K562 (cell line): ENCODE measurements at regions not wholly inside any gene's neighbourhood (a gene's known extent, or its start where the extent isn't known, plus 50 kb on each side); places are given as distances from the start of the nearest gene placed in this dataset.

Experiments used
- ATAC-seq: fragments of 200-7000 bp; cut with Tn5 transposase; 3 replicates; pipeline ENCODE4 v1.9.1; 2020; ENCODE audit warnings: moderate library complexity
- BruUV-seq: library from RNA; stranded (reverse); fragments of 400-500 nt; replicated peaks from 2 replicates; lab custom pipeline; 2021; lab: Mats Ljungman, UMichigan
- CTCF ChIA-PET: fragments of 300-600 bp; formaldehyde crosslinking; extraction: SDS; loops from one replicate; lab custom pipeline; 2021; ENCODE audit warnings: low intra/inter-chr PET ratio; lab: Yijun Ruan, JAX
- POLR2A ChIA-PET: fragments of 300-600, 350-650 bp; sonication (Branson Sonifier 250); formaldehyde crosslinking; extraction: SDS; loops from one replicate; lab custom pipeline; 2021; ENCODE audit warnings: antibody characterized with exemption, inconsistent platforms; lab: Yijun Ruan, JAX
- DNase-seq, 4 experiments: peaks; one replicate each; pipeline versions ENCODE4 v3.0.0 to v3.0.0-alpha.2; 2011 to 2018; ENCODE audit warnings: low spot score in 3 of 4, mixed read lengths in 3 of 4; ENCODE audit errors: extremely low read depth in 1 of 4
- FAIRE-seq: peaks from 2 replicates; lab custom pipeline; 2011; peaks lifted over from hg19 to GRCh38; lab: Jason Lieb, UNC
- H2AFZ ChIP-seq: 2 replicates; pipeline ENCODE4 v1.6.0; 2011; ENCODE audit warnings: low read depth, low read length, control low read depth, inconsistent platforms
- H3K27ac ChIP-seq: fragments of 200-600 bp; 3 replicates; pipeline ENCODE4 v1.8.0; 2011; ENCODE audit warnings: low read depth, mild to moderate bottlenecking, control low read depth, inconsistent platforms, low read length, moderate library complexity, mixed read lengths; ENCODE audit errors: extremely low read depth
- H3K27me3 ChIP-seq, 2 experiments: fragments of 300-600 bp in 1 of 2; 2 replicates in 1 of 2; 3 replicates in 1 of 2; pipeline versions ENCODE4 v1.6.0 to v1.8.0; 2011; ENCODE audit warnings: inconsistent platforms in 2 of 2, low read length in 2 of 2, mild to moderate bottlenecking in 1 of 2, mixed read lengths in 1 of 2, moderate library complexity in 1 of 2; ENCODE audit not compliant: control insufficient read depth in 2 of 2, insufficient read depth in 2 of 2
- H3K36me3 ChIP-seq: fragments of 300-600 bp; 3 replicates; pipeline ENCODE4 v1.8.0; 2011; ENCODE audit warnings: mild to moderate bottlenecking, low read length, inconsistent platforms; ENCODE audit not compliant: control insufficient read depth, insufficient read depth
- H3K4me1 ChIP-seq, 2 experiments: fragments of 200-600 bp in 1 of 2; replicated peaks in 1 of 2; 2 replicates in 1 of 2; 3 replicates in 1 of 2; pipeline versions ENCODE4 v1.5.1 to v1.8.0; 2011; ENCODE audit warnings: inconsistent platforms in 2 of 2, low read length in 2 of 2, mild to moderate bottlenecking in 1 of 2, mixed read lengths in 1 of 2, moderate library complexity in 1 of 2; ENCODE audit not compliant: control insufficient read depth in 2 of 2, insufficient read depth in 2 of 2
- H3K4me2 ChIP-seq: 2 replicates; pipeline ENCODE4 v1.6.1; 2011; ENCODE audit warnings: low read length, control low read depth, inconsistent platforms, mixed read lengths; ENCODE audit not compliant: insufficient read depth
- H3K4me3 ChIP-seq: fragments of 200-600 bp; sonication (generic), shearing (Covaris generic); 2 replicates; pipeline ENCODE4 v1.5.1; 2016; ENCODE audit warnings: control low read depth, inconsistent platforms
- H3K79me2 ChIP-seq: fragments of 200-600 bp; 3 replicates; pipeline ENCODE4 v1.8.0; 2011; ENCODE audit warnings: low read length, inconsistent platforms; ENCODE audit not compliant: control insufficient read depth, insufficient read depth
- H3K9ac ChIP-seq, 2 experiments: 2 replicates each; pipeline versions ENCODE4 v1.6.0 to v1.6.1; 2011; ENCODE audit warnings: low read depth in 2 of 2, low read length in 2 of 2, control low read depth in 1 of 2, inconsistent platforms in 1 of 2, mild to moderate bottlenecking in 1 of 2, mixed read lengths in 1 of 2; ENCODE audit not compliant: insufficient read depth in 1 of 2
- H3K9me1 ChIP-seq: one replicate; pipeline ENCODE4 v1.6.0; 2011; ENCODE audit warnings: inconsistent platforms, mild to moderate bottlenecking, low read length, moderate library complexity; ENCODE audit not compliant: control insufficient read depth, insufficient read depth
- H3K9me3 ChIP-seq: replicated peaks from 2 replicates; pipeline ENCODE4 v1.5.1; 2011; ENCODE audit warnings: low read depth, low read length, inconsistent platforms; ENCODE audit not compliant: control insufficient read depth, insufficient read depth
- H4K20me1 ChIP-seq: replicated peaks from 2 replicates; pipeline ENCODE4 v1.6.1; 2011; ENCODE audit warnings: low read length, inconsistent platforms, mixed read lengths; ENCODE audit not compliant: control insufficient read depth, insufficient read depth
- CSDE1 ChIP-seq, 2 experiments: fragments of 450-650 bp; IDR thresholded peaks; 2 replicates each; pipeline ENCODE4 v1.6.1; 2016; ENCODE audit warnings: mild to moderate bottlenecking in 1 of 2
- FOXK1 ChIP-seq: sonication (generic); formaldehyde crosslinking; IDR thresholded peaks from 2 replicates; pipeline ENCODE4 v1.8.0; 2022; ENCODE audit warnings: missing genetic modification reagents, mild to moderate bottlenecking, borderline replicate concordance
- HMG20B ChIP-seq: fragments of 250-450 bp; sonication (Bioruptor Pico); IDR thresholded peaks from 2 replicates; pipeline ENCODE4 v1.5.0; 2021; ENCODE audit warnings: mild to moderate bottlenecking
- MCM2 ChIP-seq: fragments of 450-650 bp; IDR thresholded peaks from 2 replicates; pipeline ENCODE4 v1.6.1; 2017; ENCODE audit warnings: low read depth, mild to moderate bottlenecking
- NEUROD1 ChIP-seq: fragments of 150-350 bp; IDR thresholded peaks from 2 replicates; pipeline ENCODE4 v1.6.1; 2014; ENCODE audit warnings: borderline replicate concordance, low read length, low read depth; ENCODE audit not compliant: partially characterized antibody
- NR2C1 ChIP-seq, 2 experiments: fragments of 450-650 bp; IDR thresholded peaks; 2 replicates each; pipeline ENCODE4 v1.6.1; 2017; ENCODE audit warnings: mild to moderate bottlenecking in 2 of 2, antibody characterized with exemption in 1 of 2, inconsistent platforms in 1 of 2, missing compliant biosample characterization in 1 of 2, missing genetic modification characterization in 1 of 2
- POLR2G ChIP-seq: fragments of 200-400 bp; formaldehyde crosslinking; IDR thresholded peaks from 2 replicates; pipeline ENCODE4 v1.6.1; 2017; ENCODE audit warnings: low read depth, mild to moderate bottlenecking, antibody characterized with exemption, low read length, moderate library complexity
- TAF7 ChIP-seq: fragments of 450-650 bp; IDR thresholded peaks from 2 replicates; pipeline ENCODE4 v1.6.1; 2016; ENCODE audit warnings: missing genetic modification characterization, missing compliant biosample characterization
- ZNF212 ChIP-seq: fragments of 450-650 bp; formaldehyde crosslinking; IDR thresholded peaks from 2 replicates; pipeline ENCODE4 v1.4.0; 2020; ENCODE audit warnings: mild to moderate bottlenecking
- ZNF253 ChIP-seq: fragments of 250-450 bp; sonication (Bioruptor Pico); conservative IDR thresholded peaks from 2 replicates; pipeline ENCODE4 v1.6.1; 2021; ENCODE audit warnings: mild to moderate bottlenecking
- ZZZ3 ChIP-seq: fragments of 450-650 bp; IDR thresholded peaks from 2 replicates; pipeline ENCODE4 v1.6.1; 2016; ENCODE audit warnings: antibody characterized with exemption, mild to moderate bottlenecking, moderate library complexity
- WGBS: fragments of 100-300 bp; shearing (Covaris generic); methylation state at CpG from one replicate; pipeline ENCODE4 v1.1.6; 2016; ENCODE audit warnings: low coverage, mixed read lengths; ENCODE audit not compliant: insufficient coverage; ENCODE audit errors: missing lambda C conversion rate; 5-methylcytosine and 5-hydroxymethylcytosine counted together
- in situ Hi-C: fragments of 300-500 bp; cut with MboI; formaldehyde crosslinking; loops from 4 replicates; pipeline ENCODE4 v1.15.0; 2018; ENCODE audit warnings: inconsistent platforms, mixed read lengths
- intact Hi-C: fragments of 100-400 bp; cut with micrococcal nuclease; formaldehyde crosslinking; loops from 2 replicates; pipeline ENCODE4 v1.14.2; 2022
- TF ChIP-seq, protein P1 (sequence below), 2 experiments: fragments of 450-650 bp; IDR thresholded peaks; 2 replicates each; pipeline ENCODE4 v1.6.1; 2018; ENCODE audit warnings: mild to moderate bottlenecking in 2 of 2, low read depth in 1 of 2; ENCODE audit not compliant: partially characterized antibody in 2 of 2
- TF ChIP-seq, protein P2 (sequence below): sonication (generic); formaldehyde crosslinking; IDR thresholded peaks from 2 replicates; pipeline ENCODE4 v1.9.0; 2022; ENCODE audit warnings: mild to moderate bottlenecking, missing genetic modification reagents

DNA sequence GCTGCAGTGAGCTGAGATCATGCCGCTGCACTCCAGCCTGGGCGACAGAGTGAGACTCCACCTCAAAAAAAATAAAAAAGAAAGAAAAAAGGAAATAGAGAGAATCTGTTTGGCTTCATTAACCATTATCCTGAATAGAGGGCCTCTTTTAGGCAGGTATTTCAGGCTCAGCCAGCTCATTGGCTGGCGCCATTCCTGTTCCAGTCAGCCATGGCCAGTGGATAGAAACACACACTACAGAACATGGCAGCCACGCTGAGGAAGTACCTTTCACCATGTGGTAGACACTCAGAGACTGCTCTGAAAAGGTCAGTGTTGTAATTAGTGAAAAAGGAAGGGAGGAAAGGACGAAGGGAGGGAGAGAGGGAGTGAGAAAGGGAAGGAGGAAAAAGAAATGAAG lies 340.0 kb upstream of the ACTBL2 start:
- Histone ChIP-seq H3K27me3 (no peaks in the 10 kb centered on the region), H3K36me3 (no peaks in the 10 kb centered on the region), H3K4me1 (no peaks in the 10 kb centered on the region), H3K4me3 (no peak overlapping the region), H3K9ac (no peak overlapping the region), H3K79me2 (no peaks in the 10 kb centered on the region), H2AFZ (no peak overlapping the region), H4K20me1 (no peaks in the 10 kb centered on the region), H3K27ac (no peak overlapping the region), H3K4me2 (no peak overlapping the region), H3K9me3 (no peaks in the 10 kb centered on the region), H3K9me1 (no peaks in the 10 kb centered on the region)
- DNase-seq = no peak
- in situ Hi-C loops = no loop called here
- no TSS peak for BruUV-seq
- TF ChIP-seq POLR2G (no peak), NEUROD1 (no peak), ZZZ3 (no peak), TAF7 (tag) (no peak), ZNF212 (no peak), HMG20B (CRISPR knock-in tag) (no peak), NR2C1 (IDR thresholded peaks at IDR 0.05) (no peak), NR2C1 (tag; IDR thresholded peaks at IDR 0.05) (no peak), CSDE1 (IDR thresholded peaks at IDR 0.05) (no peak), FOXK1 (CRISPR knock-in tag) (no peak), ZNF253 (CRISPR knock-in tag) (no peak), MCM2 (no peak)
- TF ChIP-seq, protein P1, sequence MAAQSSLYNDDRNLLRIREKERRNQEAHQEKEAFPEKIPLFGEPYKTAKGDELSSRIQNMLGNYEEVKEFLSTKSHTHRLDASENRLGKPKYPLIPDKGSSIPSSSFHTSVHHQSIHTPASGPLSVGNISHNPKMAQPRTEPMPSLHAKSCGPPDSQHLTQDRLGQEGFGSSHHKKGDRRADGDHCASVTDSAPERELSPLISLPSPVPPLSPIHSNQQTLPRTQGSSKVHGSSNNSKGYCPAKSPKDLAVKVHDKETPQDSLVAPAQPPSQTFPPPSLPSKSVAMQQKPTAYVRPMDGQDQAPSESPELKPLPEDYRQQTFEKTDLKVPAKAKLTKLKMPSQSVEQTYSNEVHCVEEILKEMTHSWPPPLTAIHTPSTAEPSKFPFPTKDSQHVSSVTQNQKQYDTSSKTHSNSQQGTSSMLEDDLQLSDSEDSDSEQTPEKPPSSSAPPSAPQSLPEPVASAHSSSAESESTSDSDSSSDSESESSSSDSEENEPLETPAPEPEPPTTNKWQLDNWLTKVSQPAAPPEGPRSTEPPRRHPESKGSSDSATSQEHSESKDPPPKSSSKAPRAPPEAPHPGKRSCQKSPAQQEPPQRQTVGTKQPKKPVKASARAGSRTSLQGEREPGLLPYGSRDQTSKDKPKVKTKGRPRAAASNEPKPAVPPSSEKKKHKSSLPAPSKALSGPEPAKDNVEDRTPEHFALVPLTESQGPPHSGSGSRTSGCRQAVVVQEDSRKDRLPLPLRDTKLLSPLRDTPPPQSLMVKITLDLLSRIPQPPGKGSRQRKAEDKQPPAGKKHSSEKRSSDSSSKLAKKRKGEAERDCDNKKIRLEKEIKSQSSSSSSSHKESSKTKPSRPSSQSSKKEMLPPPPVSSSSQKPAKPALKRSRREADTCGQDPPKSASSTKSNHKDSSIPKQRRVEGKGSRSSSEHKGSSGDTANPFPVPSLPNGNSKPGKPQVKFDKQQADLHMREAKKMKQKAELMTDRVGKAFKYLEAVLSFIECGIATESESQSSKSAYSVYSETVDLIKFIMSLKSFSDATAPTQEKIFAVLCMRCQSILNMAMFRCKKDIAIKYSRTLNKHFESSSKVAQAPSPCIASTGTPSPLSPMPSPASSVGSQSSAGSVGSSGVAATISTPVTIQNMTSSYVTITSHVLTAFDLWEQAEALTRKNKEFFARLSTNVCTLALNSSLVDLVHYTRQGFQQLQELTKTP (IDR thresholded peaks at IDR 0.05; ENCODE audit: low read depth in 1 of 2, partially characterized antibody in 2 of 2) = no peak
- TF ChIP-seq, protein P2, sequence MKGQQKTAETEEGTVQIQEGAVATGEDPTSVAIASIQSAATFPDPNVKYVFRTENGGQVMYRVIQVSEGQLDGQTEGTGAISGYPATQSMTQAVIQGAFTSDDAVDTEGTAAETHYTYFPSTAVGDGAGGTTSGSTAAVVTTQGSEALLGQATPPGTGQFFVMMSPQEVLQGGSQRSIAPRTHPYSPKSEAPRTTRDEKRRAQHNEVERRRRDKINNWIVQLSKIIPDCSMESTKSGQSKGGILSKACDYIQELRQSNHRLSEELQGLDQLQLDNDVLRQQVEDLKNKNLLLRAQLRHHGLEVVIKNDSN (CRISPR knock-in tag) = no peak
- CTCF ChIA-PET = no interaction called here
- intact Hi-C loops = no loop called here
- no peak for ATAC-seq
- 7% methylated on average over 5 of the region's 5 CpGs for WGBS
- POLR2A ChIA-PET = no interaction called here
- no peak for FAIRE-seq
